ENCODE measurements at regions not wholly inside any gene's neighbourhood (a gene's known extent, or its start where the extent isn't known, plus 50 kb on each side); places are given as distances from the start of the nearest gene placed in this dataset.

- TF ChIP-seq CTCF (IDR thresholded peaks at IDR 0.05) (peak; percentile 97 to 100 (median 98)), POLR2A (IDR thresholded peaks at IDR 0.05) (no peak)
Measured at GRCh38 chr2:47272031-47272864, 95.9 kb upstream of the CALM2 start.

Measured in right lobe of liver (tissue), 4 donors.